ENCODE measurements at regions not wholly inside any gene's neighbourhood (a gene's known extent, or its start where the extent isn't known, plus 50 kb on each side); places are given as distances from the start of the nearest gene placed in this dataset.

GRCh38 chr14:38336298-38336697 is 80.4 kb upstream of the CLEC14A start:
- Histone ChIP-seq H3K27me3 (no peaks in the 10 kb centered on the region), H3K4me1 (ENCODE audit: low read depth) (no peaks in the 10 kb centered on the region), H3K9me3 (ENCODE audit: low read depth) (no peaks in the 10 kb centered on the region), H3K36me3 (no peaks in the 10 kb centered on the region), H3K4me3 (no peak overlapping the region), H3K27ac (no peak overlapping the region)
- no peak for DNase-seq (ENCODE audit: low read depth in 1 of 2, low spot score in 1 of 2)
- TF ChIP-seq CTCF (IDR thresholded peaks at IDR 0.05; ENCODE audit: low read depth, low read length), result no peak

- Histone ChIP-seq H3K4me1 (ENCODE audit: low read depth) (no peaks in the 10 kb centered on the region), H3K36me3 (no peaks in the 10 kb centered on the region), H3K9me3 (ENCODE audit: low read depth) (no peaks in the 10 kb centered on the region), H3K4me3 (no peak overlapping the region), H3K27ac (no peak overlapping the region), H3K27me3 (no peaks in the 10 kb centered on the region)
- TF ChIP-seq CTCF (IDR thresholded peaks at IDR 0.05; ENCODE audit: low read depth, low read length), result no peak
- DNase-seq (ENCODE audit: low read depth in 1 of 2, low spot score in 1 of 2), result no peak
These were observed 74.4 kb upstream of the CLEC14A start for GRCh38 chr14:38330275-38330674.

GRCh38 chr14:38329246-38329645 is 73.4 kb upstream of the CLEC14A start:
- Histone ChIP-seq H3K9me3 (ENCODE audit: low read depth) (no peaks in the 10 kb centered on the region), H3K4me1 (ENCODE audit: low read depth) (no peaks in the 10 kb centered on the region), H3K27me3 (no peaks in the 10 kb centered on the region), H3K4me3 (no peak overlapping the region), H3K36me3 (no peaks in the 10 kb centered on the region), H3K27ac (no peak overlapping the region)
- TF ChIP-seq CTCF (IDR thresholded peaks at IDR 0.05; ENCODE audit: low read depth, low read length), result no peak
- DNase-seq (ENCODE audit: low read depth in 1 of 2, low spot score in 1 of 2), result no peak

- no peak for TF ChIP-seq CTCF (IDR thresholded peaks at IDR 0.05; ENCODE audit: low read depth, low read length)
- Histone ChIP-seq H3K4me3 (no peak overlapping the region), H3K9me3 (ENCODE audit: low read depth) (no peaks in the 10 kb centered on the region), H3K27me3 (no peaks in the 10 kb centered on the region), H3K36me3 (no peaks in the 10 kb centered on the region), H3K4me1 (ENCODE audit: low read depth) (no peaks in the 10 kb centered on the region), H3K27ac (no peak overlapping the region)
- no peak for DNase-seq (ENCODE audit: low read depth in 1 of 2, low spot score in 1 of 2)
These were observed 61.0 kb upstream of the CLEC14A start for GRCh38 chr14:38316922-38317321.

GRCh38 chr14:38311655-38312054 is 55.8 kb upstream of the CLEC14A start:
- no peaks in the 10 kb centered on the region for H3K4me1 ChIP-seq (ENCODE audit: low read depth)
- DNase-seq (ENCODE audit: low read depth in 1 of 2, low spot score in 1 of 2), result peak in 1 of 2 donors; percentile 8
- H3K27ac ChIP-seq, result no peak overlapping the region
- no peaks in the 10 kb centered on the region for H3K36me3 ChIP-seq
- no peaks in the 10 kb centered on the region for H3K27me3 ChIP-seq
- no peak for TF ChIP-seq CTCF (IDR thresholded peaks at IDR 0.05; ENCODE audit: low read depth, low read length)
- no peak overlapping the region for H3K4me3 ChIP-seq
- H3K9me3 ChIP-seq (ENCODE audit: low read depth), result no peaks in the 10 kb centered on the region

- no peaks in the 10 kb centered on the region for H3K9me3 ChIP-seq (ENCODE audit: low read depth)
- no peak overlapping the region for H3K27ac ChIP-seq
- no peak overlapping the region for H3K4me3 ChIP-seq
- H3K36me3 ChIP-seq, result no peaks in the 10 kb centered on the region
- H3K4me1 ChIP-seq (ENCODE audit: low read depth), result no peaks in the 10 kb centered on the region
- H3K27me3 ChIP-seq, result no peaks in the 10 kb centered on the region
- TF ChIP-seq CTCF (IDR thresholded peaks at IDR 0.05; ENCODE audit: low read depth, low read length), result no peak
- DNase-seq (ENCODE audit: low read depth in 1 of 2, low spot score in 1 of 2), result no peak
These were observed 54.6 kb upstream of the CLEC14A start for GRCh38 chr14:38310420-38310995.
